Endodermal cell (in vitro differentiated cells): ENCODE measurements at regions not wholly inside any gene's neighbourhood (a gene's known extent, or its start where the extent isn't known, plus 50 kb on each side); places are given as distances from the start of the nearest gene placed in this dataset.

Experiments
- DNase-seq: peaks from one replicate; pipeline ENCODE4 v3.0.0-alpha.2; 2017
- H3K27ac ChIP-seq: 2 replicates; pipeline ENCODE4 v1.5.1; 2013; ENCODE audit warnings: mild to moderate bottlenecking, low read depth, low read length, moderate library complexity
- H3K27me3 ChIP-seq: 2 replicates; pipeline ENCODE4 v1.6.1; 2013; ENCODE audit warnings: mild to moderate bottlenecking, low read length, moderate library complexity; ENCODE audit not compliant: insufficient read depth, control insufficient read depth, poor library complexity, severe bottlenecking
- H3K36me3 ChIP-seq: 2 replicates; pipeline ENCODE4 v1.7.0; 2013; ENCODE audit warnings: mild to moderate bottlenecking, low read length, moderate library complexity; ENCODE audit not compliant: control insufficient read depth, insufficient read depth
- H3K4me1 ChIP-seq: one replicate; pipeline ENCODE4 v1.7.0; 2013; ENCODE audit warnings: low read length; ENCODE audit not compliant: control insufficient read depth, insufficient read depth
- H3K4me3 ChIP-seq: 2 replicates; pipeline ENCODE4 v1.5.1; 2013; ENCODE audit warnings: mild to moderate bottlenecking, low read length, moderate library complexity
- H3K9ac ChIP-seq: 2 replicates; pipeline ENCODE4 v1.6.1; 2013; ENCODE audit warnings: mild to moderate bottlenecking, low read length, moderate library complexity; ENCODE audit not compliant: poor library complexity, severe bottlenecking; ENCODE audit errors: extremely low read depth
- H3K9me3 ChIP-seq: 2 replicates; pipeline ENCODE4 v1.6.1; 2013; ENCODE audit warnings: mild to moderate bottlenecking, low read length, moderate library complexity; ENCODE audit not compliant: control insufficient read depth
- H3K27ac Mint-ChIP-seq: 2 replicates; pipeline ENCODE4 v1.8.0; 2020; ENCODE audit warnings: mixed read lengths
- H3K27me3 Mint-ChIP-seq: 2 replicates; pipeline ENCODE4 v1.8.0; 2021; ENCODE audit warnings: mild to moderate bottlenecking, mixed read lengths; ENCODE audit not compliant: insufficient read depth
- H3K36me3 Mint-ChIP-seq: 2 replicates; pipeline ENCODE4 v1.8.0; 2020; ENCODE audit warnings: low read depth, mixed read lengths
- H3K4me1 Mint-ChIP-seq: 2 replicates; pipeline ENCODE4 v1.8.0; 2020; ENCODE audit warnings: mixed read lengths
- H3K4me3 Mint-ChIP-seq: 2 replicates; pipeline ENCODE4 v1.8.0; 2020; ENCODE audit warnings: mild to moderate bottlenecking, moderate library complexity, mixed read lengths
- H3K9me3 Mint-ChIP-seq: 2 replicates; pipeline ENCODE4 v1.8.0; 2020; ENCODE audit warnings: mild to moderate bottlenecking, mixed read lengths
- WGBS, 2 experiments: methylation state at CpG; one replicate each; pipeline versions ENCODE4 v1.1.5 to v1.1.7; 2013; ENCODE audit warnings: missing lambda C conversion rate in 2 of 2, mixed read lengths in 1 of 2; ENCODE audit not compliant: insufficient coverage in 1 of 2, insufficient read length in 1 of 2; 5-methylcytosine and 5-hydroxymethylcytosine counted together
- TF ChIP-seq, protein P1 (sequence below): fragments of 200-600 bp; sonication (generic); conservative IDR thresholded peaks from 2 replicates; pipeline ENCODE4 v1.5.0; 2021; ENCODE audit warnings: antibody characterized with exemption, mild to moderate bottlenecking

- no peaks in the 10 kb centered on the region for H3K4me1 ChIP-seq
- no peak overlapping the region for H3K27ac ChIP-seq
- no peaks in the 10 kb centered on the region for H3K36me3 ChIP-seq
- H3K9me3 ChIP-seq = peaks cover 4% of the 10 kb centered on the region
- no peak overlapping the region for H3K4me3 Mint-ChIP-seq
- no peak overlapping the region for H3K27ac Mint-ChIP-seq
- TF ChIP-seq, protein P1, sequence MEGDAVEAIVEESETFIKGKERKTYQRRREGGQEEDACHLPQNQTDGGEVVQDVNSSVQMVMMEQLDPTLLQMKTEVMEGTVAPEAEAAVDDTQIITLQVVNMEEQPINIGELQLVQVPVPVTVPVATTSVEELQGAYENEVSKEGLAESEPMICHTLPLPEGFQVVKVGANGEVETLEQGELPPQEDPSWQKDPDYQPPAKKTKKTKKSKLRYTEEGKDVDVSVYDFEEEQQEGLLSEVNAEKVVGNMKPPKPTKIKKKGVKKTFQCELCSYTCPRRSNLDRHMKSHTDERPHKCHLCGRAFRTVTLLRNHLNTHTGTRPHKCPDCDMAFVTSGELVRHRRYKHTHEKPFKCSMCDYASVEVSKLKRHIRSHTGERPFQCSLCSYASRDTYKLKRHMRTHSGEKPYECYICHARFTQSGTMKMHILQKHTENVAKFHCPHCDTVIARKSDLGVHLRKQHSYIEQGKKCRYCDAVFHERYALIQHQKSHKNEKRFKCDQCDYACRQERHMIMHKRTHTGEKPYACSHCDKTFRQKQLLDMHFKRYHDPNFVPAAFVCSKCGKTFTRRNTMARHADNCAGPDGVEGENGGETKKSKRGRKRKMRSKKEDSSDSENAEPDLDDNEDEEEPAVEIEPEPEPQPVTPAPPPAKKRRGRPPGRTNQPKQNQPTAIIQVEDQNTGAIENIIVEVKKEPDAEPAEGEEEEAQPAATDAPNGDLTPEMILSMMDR = no peak
- no peak overlapping the region for H3K9ac ChIP-seq
- H3K9me3 Mint-ChIP-seq = peaks cover 3% of the 10 kb centered on the region
- DNase-seq = no peak
- H3K27me3 Mint-ChIP-seq = no peaks in the 10 kb centered on the region
- no peaks in the 10 kb centered on the region for H3K36me3 Mint-ChIP-seq
- H3K4me1 Mint-ChIP-seq = no peaks in the 10 kb centered on the region
- 87% methylated on average over 2 of the region's 2 CpGs; no CpG with 5 or more reads in 1 of the 2 experiments for WGBS, 2 experiments
- no peak overlapping the region for H3K4me3 ChIP-seq
- H3K27me3 ChIP-seq = no peaks in the 10 kb centered on the region
These were observed 58.5 kb upstream of the HIVEP1 start for GRCh38 chr6:11953641-11954040.

GRCh38 chr6:11952316-11952715 is 59.8 kb upstream of the HIVEP1 start:
- H3K36me3 ChIP-seq = no peaks in the 10 kb centered on the region
- H3K4me1 Mint-ChIP-seq = no peaks in the 10 kb centered on the region
- no peak overlapping the region for H3K4me3 ChIP-seq
- 95 to 100% methylated on average over 1 to 2 of the region's 2 CpGs for WGBS, 2 experiments
- no peaks in the 10 kb centered on the region for H3K4me1 ChIP-seq
- no peaks in the 10 kb centered on the region for H3K36me3 Mint-ChIP-seq
- no peak overlapping the region for H3K9ac ChIP-seq
- H3K27ac Mint-ChIP-seq = no peak overlapping the region
- TF ChIP-seq, protein P1 = no peak
- H3K9me3 ChIP-seq = peaks cover 4% of the 10 kb centered on the region
- no peak overlapping the region for H3K4me3 Mint-ChIP-seq
- no peak overlapping the region for H3K27ac ChIP-seq
- no peak for DNase-seq
- H3K27me3 Mint-ChIP-seq = no peaks in the 10 kb centered on the region
- H3K9me3 Mint-ChIP-seq = peaks cover 3% of the 10 kb centered on the region
- H3K27me3 ChIP-seq = no peaks in the 10 kb centered on the region

DNA sequence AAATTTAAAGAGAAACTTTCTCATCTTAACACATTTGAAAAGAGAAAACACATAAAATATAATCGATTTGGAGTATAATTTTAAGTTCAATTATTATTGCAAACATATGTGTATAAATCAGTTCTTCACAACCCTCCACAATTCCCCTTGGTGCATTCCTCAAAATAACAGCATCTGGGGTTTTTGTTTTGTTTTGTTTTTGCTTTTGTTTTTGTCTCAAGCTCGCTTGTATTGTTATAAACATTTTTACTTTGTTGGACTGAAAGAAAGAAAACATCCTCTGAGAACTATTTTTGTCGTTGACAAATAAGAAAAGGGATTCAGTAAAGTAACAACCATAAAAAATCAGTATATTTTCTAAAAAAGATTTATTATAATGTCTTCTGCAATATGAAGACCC is 60.2 kb upstream of the HIVEP1 start:
- no peak overlapping the region for H3K27ac Mint-ChIP-seq
- H3K9me3 ChIP-seq = peaks cover 2% of the 10 kb centered on the region
- H3K4me1 Mint-ChIP-seq = no peaks in the 10 kb centered on the region
- DNase-seq = no peak
- H3K4me3 Mint-ChIP-seq = no peak overlapping the region
- no peak overlapping the region for H3K27ac ChIP-seq
- no peaks in the 10 kb centered on the region for H3K27me3 Mint-ChIP-seq
- H3K27me3 ChIP-seq = no peaks in the 10 kb centered on the region
- no peaks in the 10 kb centered on the region for H3K4me1 ChIP-seq
- H3K9ac ChIP-seq = no peak overlapping the region
- WGBS, 2 experiments = 94% methylated on average over 2 of the region's 3 CpGs; no CpG with 5 or more reads in 1 of the 2 experiments
- peaks cover 3% of the 10 kb centered on the region for H3K9me3 Mint-ChIP-seq
- TF ChIP-seq, protein P1 = no peak
- no peaks in the 10 kb centered on the region for H3K36me3 ChIP-seq
- H3K4me3 ChIP-seq = no peak overlapping the region
- no peaks in the 10 kb centered on the region for H3K36me3 Mint-ChIP-seq
